ENCODE measurements at regions not wholly inside any gene's neighbourhood (a gene's known extent, or its start where the extent isn't known, plus 50 kb on each side); places are given as distances from the start of the nearest gene placed in this dataset.

DNA sequence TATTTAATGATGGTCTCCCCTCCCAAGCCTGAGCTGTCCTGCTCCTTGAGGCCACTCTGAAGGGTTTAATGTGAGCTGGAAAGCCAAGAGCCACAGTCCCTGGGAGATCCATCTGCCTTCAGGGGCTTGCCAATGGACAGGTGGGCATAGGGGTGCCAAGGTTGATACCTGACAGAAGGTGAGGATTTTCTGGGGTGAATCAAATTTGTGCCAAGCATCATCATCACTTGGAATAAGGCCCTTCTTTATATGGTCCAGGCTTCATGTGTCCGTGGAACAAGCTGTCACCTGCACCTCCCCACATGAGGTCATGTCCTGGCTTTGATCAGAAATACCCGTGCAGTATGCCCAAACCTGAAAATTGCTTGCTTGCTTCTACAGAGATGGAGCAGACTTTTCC is 71.9 kb upstream of the CTNNB1 start:
- TF ChIP-seq, protein P1, sequence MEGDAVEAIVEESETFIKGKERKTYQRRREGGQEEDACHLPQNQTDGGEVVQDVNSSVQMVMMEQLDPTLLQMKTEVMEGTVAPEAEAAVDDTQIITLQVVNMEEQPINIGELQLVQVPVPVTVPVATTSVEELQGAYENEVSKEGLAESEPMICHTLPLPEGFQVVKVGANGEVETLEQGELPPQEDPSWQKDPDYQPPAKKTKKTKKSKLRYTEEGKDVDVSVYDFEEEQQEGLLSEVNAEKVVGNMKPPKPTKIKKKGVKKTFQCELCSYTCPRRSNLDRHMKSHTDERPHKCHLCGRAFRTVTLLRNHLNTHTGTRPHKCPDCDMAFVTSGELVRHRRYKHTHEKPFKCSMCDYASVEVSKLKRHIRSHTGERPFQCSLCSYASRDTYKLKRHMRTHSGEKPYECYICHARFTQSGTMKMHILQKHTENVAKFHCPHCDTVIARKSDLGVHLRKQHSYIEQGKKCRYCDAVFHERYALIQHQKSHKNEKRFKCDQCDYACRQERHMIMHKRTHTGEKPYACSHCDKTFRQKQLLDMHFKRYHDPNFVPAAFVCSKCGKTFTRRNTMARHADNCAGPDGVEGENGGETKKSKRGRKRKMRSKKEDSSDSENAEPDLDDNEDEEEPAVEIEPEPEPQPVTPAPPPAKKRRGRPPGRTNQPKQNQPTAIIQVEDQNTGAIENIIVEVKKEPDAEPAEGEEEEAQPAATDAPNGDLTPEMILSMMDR (IDR thresholded peaks at IDR 0.05; ENCODE audit: low read depth, low read length), result no peak
- Histone ChIP-seq H3K27me3 (no peaks in the 10 kb centered on the region), H3K9me3 (no peaks in the 10 kb centered on the region), H3K4me3 (ENCODE audit: low read depth, low read length) (no peak overlapping the region), H3K36me3 (no peaks in the 10 kb centered on the region), H3K4me1 (no peaks in the 10 kb centered on the region)
- DNase-seq, result no peak

DNA sequence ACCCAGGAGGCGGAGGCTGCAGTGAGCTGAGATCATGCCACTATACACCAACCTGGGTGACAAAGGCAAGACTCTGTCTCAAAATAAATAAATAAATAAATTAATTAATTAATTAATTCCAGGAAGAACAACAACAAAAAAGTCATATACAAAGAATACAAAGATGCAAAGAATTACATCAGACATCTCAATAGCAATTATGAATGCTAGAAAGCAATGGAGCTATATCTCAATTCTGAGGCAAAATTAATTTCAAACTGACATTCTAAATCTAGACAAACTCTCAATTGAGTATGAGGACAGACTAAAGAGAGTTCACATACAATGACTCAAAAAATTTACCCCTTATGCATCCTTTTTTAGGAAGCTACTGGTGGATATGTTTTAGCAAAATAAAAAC is 69.6 kb upstream of the CTNNB1 start:
- H3K4me1 ChIP-seq, result no peaks in the 10 kb centered on the region
- TF ChIP-seq, protein P1 (IDR thresholded peaks at IDR 0.05; ENCODE audit: low read depth, low read length), result no peak
- H3K36me3 ChIP-seq, result no peaks in the 10 kb centered on the region
- DNase-seq, result no peak
- H3K4me3 ChIP-seq (ENCODE audit: low read depth, low read length), result no peak overlapping the region
- H3K9me3 ChIP-seq, result no peaks in the 10 kb centered on the region
- H3K27me3 ChIP-seq, result no peaks in the 10 kb centered on the region

DNA sequence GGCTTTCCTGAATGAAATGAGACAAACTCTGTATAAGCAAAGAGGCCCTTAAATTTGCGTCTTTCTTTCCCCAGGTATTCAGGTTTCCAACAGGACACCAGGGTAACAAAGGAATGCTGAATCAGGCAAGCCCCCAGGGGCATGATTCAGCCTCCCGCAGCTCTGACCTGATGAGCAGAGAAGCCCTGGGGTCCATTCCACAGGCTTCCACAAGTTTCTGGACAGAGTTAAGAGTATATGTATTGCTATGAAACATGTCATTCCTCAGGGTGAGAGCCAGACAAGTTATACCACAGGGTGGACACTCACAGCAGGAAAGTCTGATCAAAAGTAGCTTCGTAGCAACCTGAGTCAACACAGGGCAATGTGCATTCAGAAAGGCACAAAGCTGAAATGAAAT is 68.1 kb upstream of the CTNNB1 start:
- TF ChIP-seq, protein P1 (IDR thresholded peaks at IDR 0.05; ENCODE audit: low read depth, low read length), result no peak
- Histone ChIP-seq H3K4me1 (no peaks in the 10 kb centered on the region), H3K4me3 (ENCODE audit: low read depth, low read length) (no peak overlapping the region), H3K9me3 (no peaks in the 10 kb centered on the region), H3K27me3 (no peaks in the 10 kb centered on the region), H3K36me3 (no peaks in the 10 kb centered on the region)
- no peak for DNase-seq

DNA sequence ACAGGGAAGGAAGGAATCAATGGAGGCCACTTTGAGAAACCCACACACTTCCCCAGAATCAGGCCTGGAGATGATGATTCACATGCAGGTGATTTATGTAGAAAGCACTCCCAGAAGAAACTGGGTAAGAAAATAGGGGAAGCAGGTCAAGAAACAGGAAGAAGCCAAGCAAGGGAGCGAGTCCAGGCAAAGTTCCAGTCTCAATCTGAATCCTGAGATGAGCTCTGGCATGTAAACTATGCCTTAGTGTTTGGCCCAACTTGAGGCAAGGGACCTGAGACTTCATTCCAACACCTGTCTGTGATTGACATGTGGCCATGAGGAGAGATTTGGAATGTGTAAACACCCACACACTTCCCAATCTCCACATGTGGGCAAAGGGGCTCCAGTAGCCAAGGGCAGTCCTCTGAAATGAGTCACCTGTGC is 61.6 kb upstream of the CTNNB1 start:
- H3K36me3 ChIP-seq, result no peaks in the 10 kb centered on the region
- no peaks in the 10 kb centered on the region for H3K9me3 ChIP-seq
- no peaks in the 10 kb centered on the region for H3K4me1 ChIP-seq
- no peaks in the 10 kb centered on the region for H3K27me3 ChIP-seq
- DNase-seq, result no peak
- H3K4me3 ChIP-seq (ENCODE audit: low read depth, low read length), result no peak overlapping the region
- TF ChIP-seq, protein P1 (IDR thresholded peaks at IDR 0.05; ENCODE audit: low read depth, low read length), result no peak

DNA sequence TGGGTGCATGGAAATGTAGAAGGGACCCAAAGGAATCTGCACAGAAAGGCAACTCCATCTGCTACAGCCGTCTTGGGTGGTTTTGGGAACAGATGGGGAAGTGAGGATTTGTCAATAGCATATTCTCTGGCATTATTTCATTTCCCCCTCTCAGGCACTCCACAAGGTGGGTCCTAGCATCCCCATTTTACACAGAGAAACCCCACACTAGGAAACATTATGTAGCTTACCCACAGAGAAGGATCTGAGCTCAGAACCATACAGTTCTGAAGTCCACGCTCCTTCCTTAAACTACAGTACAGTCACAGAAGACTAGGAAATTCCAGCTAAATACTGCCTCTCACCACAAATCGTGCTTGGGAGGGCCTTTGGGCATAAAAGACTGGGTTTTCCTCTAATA is 61.2 kb upstream of the CTNNB1 start:
- Histone ChIP-seq H3K36me3 (no peaks in the 10 kb centered on the region), H3K4me1 (no peaks in the 10 kb centered on the region), H3K27me3 (no peaks in the 10 kb centered on the region), H3K4me3 (ENCODE audit: low read depth, low read length) (no peak overlapping the region), H3K9me3 (no peaks in the 10 kb centered on the region)
- DNase-seq, result no peak
- TF ChIP-seq, protein P1 (IDR thresholded peaks at IDR 0.05; ENCODE audit: low read depth, low read length), result no peak

DNA sequence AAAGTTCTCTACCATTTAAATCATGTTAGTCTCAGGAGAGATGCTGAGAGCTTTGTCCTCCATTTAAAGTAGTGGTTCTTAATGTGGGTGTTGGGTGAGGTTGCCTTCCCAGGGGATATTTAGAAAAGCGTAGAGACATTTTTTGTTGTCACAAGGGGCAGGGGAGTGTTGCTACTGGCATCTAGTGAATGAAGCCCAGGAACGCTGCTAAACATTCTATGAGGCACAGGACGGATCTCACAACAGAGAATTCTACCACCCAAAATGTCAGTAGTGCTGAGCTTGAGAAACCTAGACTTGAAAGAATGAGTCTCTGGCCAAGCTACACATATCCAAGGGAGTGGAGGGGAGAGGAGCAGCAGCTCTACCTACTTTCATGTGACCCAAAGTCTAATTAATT is 60.7 kb upstream of the CTNNB1 start:
- DNase-seq, result no peak
- Histone ChIP-seq H3K9me3 (no peaks in the 10 kb centered on the region), H3K36me3 (no peaks in the 10 kb centered on the region), H3K27me3 (no peaks in the 10 kb centered on the region), H3K4me3 (ENCODE audit: low read depth, low read length) (no peak overlapping the region), H3K4me1 (no peaks in the 10 kb centered on the region)
- TF ChIP-seq, protein P1 (IDR thresholded peaks at IDR 0.05; ENCODE audit: low read depth, low read length), result no peak
